ENCODE measurements at regions not wholly inside any gene's neighbourhood (a gene's known extent, or its start where the extent isn't known, plus 50 kb on each side); places are given as distances from the start of the nearest gene placed in this dataset.
A peak's percentile ranks its signal among the peaks of the same experiment; 100 is the strongest.

- DNase-seq (ENCODE audit: low read depth), result no peak
These were observed 207.2 kb upstream of the NAALADL2 start for GRCh38 chr3:174651951-174652350.

- no peak for DNase-seq (ENCODE audit: low read depth)
These were observed 199.6 kb upstream of the NAALADL2 start for GRCh38 chr3:174659511-174659910.

GRCh38 chr3:174662653-174663052, 196.5 kb upstream of the NAALADL2 start:
- DNase-seq (ENCODE audit: low read depth), result no peak

GRCh38 chr3:174667386-174667785, 191.7 kb upstream of the NAALADL2 start:
- DNase-seq (ENCODE audit: low read depth), result no peak

- no peak for DNase-seq (ENCODE audit: low read depth)
These were observed 183.7 kb upstream of the NAALADL2 start for GRCh38 chr3:174675406-174675805.

GRCh38 chr3:174681784-174682183, 177.3 kb upstream of the NAALADL2 start:
- DNase-seq (ENCODE audit: low read depth), result no peak

- no peak for DNase-seq (ENCODE audit: low read depth)
These were observed 173.3 kb upstream of the NAALADL2 start for GRCh38 chr3:174685796-174686195.

- no peak for DNase-seq (ENCODE audit: low read depth)
These were observed 161.8 kb upstream of the NAALADL2 start for GRCh38 chr3:174697310-174697709.

- DNase-seq (ENCODE audit: low read depth), result no peak
These were observed 158.4 kb upstream of the NAALADL2 start for GRCh38 chr3:174700736-174701135.

GRCh38 chr3:174710612-174711011, 148.5 kb upstream of the NAALADL2 start:
- DNase-seq (ENCODE audit: low read depth), result peak; percentile 28

- DNase-seq (ENCODE audit: low read depth), result no peak
These were observed 143.7 kb upstream of the NAALADL2 start for GRCh38 chr3:174715386-174715785.

- DNase-seq (ENCODE audit: low read depth), result no peak
These were observed 142.1 kb upstream of the NAALADL2 start for GRCh38 chr3:174716956-174717505.

GRCh38 chr3:174720717-174721116, 138.4 kb upstream of the NAALADL2 start:
- no peak for DNase-seq (ENCODE audit: low read depth)

- DNase-seq (ENCODE audit: low read depth), result no peak
These were observed 133.8 kb upstream of the NAALADL2 start for GRCh38 chr3:174725303-174725702.

- DNase-seq (ENCODE audit: low read depth), result peak; percentile 7
These were observed 121.2 kb upstream of the NAALADL2 start for GRCh38 chr3:174737966-174738365.

- DNase-seq (ENCODE audit: low read depth), result no peak
These were observed 110.0 kb upstream of the NAALADL2 start for GRCh38 chr3:174749143-174749542.

GRCh38 chr3:174755833-174756829, 103.0 kb upstream of the NAALADL2 start:
- no peak for DNase-seq (ENCODE audit: low read depth)

GRCh38 chr3:174758943-174759342, 100.2 kb upstream of the NAALADL2 start:
- peak; percentile 30 for DNase-seq (ENCODE audit: low read depth)

GRCh38 chr3:174767406-174767805, 91.7 kb upstream of the NAALADL2 start:
- no peak for DNase-seq (ENCODE audit: low read depth)

- peak; percentile 53 for DNase-seq (ENCODE audit: low read depth)
These were observed 91.2 kb upstream of the NAALADL2 start for GRCh38 chr3:174767853-174768382.

GRCh38 chr3:174769171-174769570, 90.0 kb upstream of the NAALADL2 start:
- no peak for DNase-seq (ENCODE audit: low read depth)

- DNase-seq (ENCODE audit: low read depth), result no peak
These were observed 83.5 kb upstream of the NAALADL2 start for GRCh38 chr3:174775603-174776002.

GRCh38 chr3:174776123-174776522, 83.0 kb upstream of the NAALADL2 start:
- peak; percentile 3 for DNase-seq (ENCODE audit: low read depth)

Measured in fibroblast of gingiva (primary cell).